Sigmoid colon (tissue), 6 donors: ENCODE measurements at regions not wholly inside any gene's neighbourhood (a gene's known extent, or its start where the extent isn't known, plus 50 kb on each side); places are given as distances from the start of the nearest gene placed in this dataset.
A peak's percentile ranks its signal among the peaks of the same experiment; 100 is the strongest.

Source experiments
- DNase-seq: peaks from one replicate; pipeline ENCODE4 v3.0.0-alpha.2; 2019
- H3K27ac ChIP-seq, 4 donors: fragments of 200-600 bp; sonication (generic); one replicate each; pipeline ENCODE4 v1.5.1; 2016 to 2019; ENCODE audit warnings: mild to moderate bottlenecking in 1 of 4
- H3K27me3 ChIP-seq, 3 donors: fragments of 200-600 bp; sonication (generic); one replicate each; pipeline ENCODE4 v1.5.1; 2019; ENCODE audit warnings: mild to moderate bottlenecking in 1 of 3
- H3K36me3 ChIP-seq, 4 donors: fragments of 200-600 bp; sonication (generic); one replicate each; pipeline ENCODE4 v1.5.1; 2016 to 2019
- H3K4me1 ChIP-seq, 4 donors: fragments of 200-600 bp; sonication (generic); one replicate each; pipeline ENCODE4 v1.5.1; 2017 to 2019
- H3K4me3 ChIP-seq, 4 donors: fragments of 200-600 bp; sonication (generic); one replicate each; pipeline ENCODE4 v1.5.1; 2017 to 2019; ENCODE audit warnings: mild to moderate bottlenecking in 2 of 4, moderate library complexity in 1 of 4
- H3K9me3 ChIP-seq, 4 donors: fragments of 200-600 bp in 3 of 4; sonication (generic) in 3 of 4; one replicate each; pipeline versions ENCODE4 v1.5.1 to v1.6.1; 2013 to 2019
- EP300 ChIP-seq, 4 donors: sonication (generic); formaldehyde crosslinking; IDR thresholded peaks; one replicate each; pipeline ENCODE4 v1.6.1; 2017; ENCODE audit warnings: antibody characterized with exemption in 4 of 4
- POLR2A ChIP-seq, 2 donors: fragments of 450-650 bp; IDR thresholded peaks; one replicate each; pipeline ENCODE4 v1.6.1; 2016; ENCODE audit warnings: antibody characterized with exemption in 2 of 2, mild to moderate bottlenecking in 2 of 2, moderate library complexity in 2 of 2
- POLR2AphosphoS5 ChIP-seq, 4 donors: sonication (generic); formaldehyde crosslinking; IDR thresholded peaks; one replicate each; pipeline ENCODE4 v1.6.1; 2017; ENCODE audit warnings: antibody characterized with exemption in 4 of 4
- WGBS, 2 donors: extraction: QIAGEN DNeasy Blood & Tissue Kit; methylation state at CpG; one replicate each; pipeline ENCODE4 v1.1.7; 2013; 5-methylcytosine and 5-hydroxymethylcytosine counted together
- intact Hi-C: fragments of 100-400 bp; cut with DNase I; formaldehyde crosslinking; loops from one replicate; pipeline ENCODE4 v1.15.1; 2023
- TF ChIP-seq, protein P1 (sequence below), 4 experiments: fragments of 450-650 bp in 3 of 4; fragments of 200-600 bp in 1 of 4; IDR thresholded peaks; one replicate each; pipeline ENCODE4 v1.5.1; 2016 to 2019; ENCODE audit warnings: antibody characterized with exemption in 4 of 4, mild to moderate bottlenecking in 3 of 4, moderate library complexity in 2 of 4
- donor health status: healthy with polysubstance abuse.
- donor health status: healthy.

DNA sequence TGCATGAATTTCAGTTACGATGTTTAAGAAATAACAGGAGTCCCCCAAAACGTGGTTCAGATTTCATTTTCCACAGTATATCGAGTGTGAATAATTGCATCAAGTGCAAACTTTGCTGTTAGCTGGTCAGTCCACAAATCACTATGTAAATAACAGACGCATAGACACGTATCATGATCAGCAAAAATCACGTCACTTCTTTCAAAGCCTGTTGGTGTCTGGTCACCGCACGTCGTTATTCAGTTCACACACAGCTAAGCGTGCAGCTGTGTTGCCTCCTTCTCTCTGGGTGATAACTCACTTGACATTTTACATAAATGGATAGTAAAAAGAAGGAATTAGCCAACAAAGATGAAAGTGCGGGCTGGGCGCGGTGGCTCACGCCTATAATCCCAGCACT lies 126.8 kb upstream of the MED13L start:
- no peak for DNase-seq
- TF ChIP-seq POLR2A (IDR thresholded peaks at IDR 0.05) (no peak), POLR2AphosphoS5 (IDR thresholded peaks at IDR 0.05) (no peak), EP300 (IDR thresholded peaks at IDR 0.05) (no peak)
- TF ChIP-seq, protein P1, sequence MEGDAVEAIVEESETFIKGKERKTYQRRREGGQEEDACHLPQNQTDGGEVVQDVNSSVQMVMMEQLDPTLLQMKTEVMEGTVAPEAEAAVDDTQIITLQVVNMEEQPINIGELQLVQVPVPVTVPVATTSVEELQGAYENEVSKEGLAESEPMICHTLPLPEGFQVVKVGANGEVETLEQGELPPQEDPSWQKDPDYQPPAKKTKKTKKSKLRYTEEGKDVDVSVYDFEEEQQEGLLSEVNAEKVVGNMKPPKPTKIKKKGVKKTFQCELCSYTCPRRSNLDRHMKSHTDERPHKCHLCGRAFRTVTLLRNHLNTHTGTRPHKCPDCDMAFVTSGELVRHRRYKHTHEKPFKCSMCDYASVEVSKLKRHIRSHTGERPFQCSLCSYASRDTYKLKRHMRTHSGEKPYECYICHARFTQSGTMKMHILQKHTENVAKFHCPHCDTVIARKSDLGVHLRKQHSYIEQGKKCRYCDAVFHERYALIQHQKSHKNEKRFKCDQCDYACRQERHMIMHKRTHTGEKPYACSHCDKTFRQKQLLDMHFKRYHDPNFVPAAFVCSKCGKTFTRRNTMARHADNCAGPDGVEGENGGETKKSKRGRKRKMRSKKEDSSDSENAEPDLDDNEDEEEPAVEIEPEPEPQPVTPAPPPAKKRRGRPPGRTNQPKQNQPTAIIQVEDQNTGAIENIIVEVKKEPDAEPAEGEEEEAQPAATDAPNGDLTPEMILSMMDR (IDR thresholded peaks at IDR 0.05): no peak
- Histone ChIP-seq H3K9me3 (no peaks in the 10 kb centered on the region), H3K27me3 (no peaks in the 10 kb centered on the region), H3K36me3 (no peaks in the 10 kb centered on the region), H3K27ac (no peak overlapping the region), H3K4me1 (peaks cover 0 to 11% (median 0%) of the 10 kb centered on the region in 4 donors), H3K4me3 (no peak overlapping the region)
- WGBS, 2 donors: 89 to 91% methylated on average over 14 of the region's 14 CpGs
- intact Hi-C loops: no loop called here

DNA sequence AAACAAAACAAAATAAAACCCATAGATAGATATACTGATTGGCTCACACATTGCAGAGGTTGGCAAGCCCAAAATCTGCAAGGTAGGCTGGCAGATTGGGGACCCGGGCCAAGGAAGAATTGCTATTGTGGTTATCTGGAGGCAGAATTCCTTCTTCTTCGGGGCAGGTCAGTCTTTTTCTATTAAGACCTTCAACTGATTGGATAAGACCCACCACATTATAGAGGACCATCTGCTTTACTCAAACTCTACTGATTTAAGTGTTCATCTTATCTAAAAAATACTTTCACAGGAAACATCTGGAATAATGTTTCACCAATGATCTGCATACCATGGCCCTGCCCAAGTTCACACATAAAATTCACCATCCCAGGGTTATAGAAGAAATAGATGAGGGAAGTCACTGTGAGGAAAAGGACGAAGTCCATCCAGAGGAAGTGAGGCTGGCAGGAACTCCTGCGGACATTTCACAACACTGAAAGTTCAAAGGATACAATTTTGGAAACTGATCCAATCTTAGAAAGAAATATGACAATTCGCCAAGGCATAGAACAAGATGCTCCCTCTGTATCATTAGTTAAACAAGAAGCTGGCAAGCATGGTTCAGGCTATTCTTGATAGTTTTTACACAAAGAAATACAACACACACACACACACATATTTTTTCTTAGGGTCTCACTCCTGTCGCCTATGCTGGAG lies 127.6 kb upstream of the MED13L start:
- WGBS, 2 donors: 66 to 82% methylated on average over 6 of the region's 6 CpGs
- Histone ChIP-seq H3K4me1 (peaks cover 0 to 16% (median 0%) of the 10 kb centered on the region in 4 donors), H3K27me3 (no peaks in the 10 kb centered on the region), H3K36me3 (no peaks in the 10 kb centered on the region), H3K27ac (no peak overlapping the region), H3K9me3 (no peaks in the 10 kb centered on the region), H3K4me3 (no peak overlapping the region)
- TF ChIP-seq POLR2A (IDR thresholded peaks at IDR 0.05) (no peak), EP300 (IDR thresholded peaks at IDR 0.05) (no peak), POLR2AphosphoS5 (IDR thresholded peaks at IDR 0.05) (peak in 2 of 4 donors; percentile 38 to 43)
- no peak for DNase-seq
- intact Hi-C loops: loop anchor here (5.0 kb wide), 1 partner anchor 128 kb away; the partner anchor contains the start of gene MED13L

DNA sequence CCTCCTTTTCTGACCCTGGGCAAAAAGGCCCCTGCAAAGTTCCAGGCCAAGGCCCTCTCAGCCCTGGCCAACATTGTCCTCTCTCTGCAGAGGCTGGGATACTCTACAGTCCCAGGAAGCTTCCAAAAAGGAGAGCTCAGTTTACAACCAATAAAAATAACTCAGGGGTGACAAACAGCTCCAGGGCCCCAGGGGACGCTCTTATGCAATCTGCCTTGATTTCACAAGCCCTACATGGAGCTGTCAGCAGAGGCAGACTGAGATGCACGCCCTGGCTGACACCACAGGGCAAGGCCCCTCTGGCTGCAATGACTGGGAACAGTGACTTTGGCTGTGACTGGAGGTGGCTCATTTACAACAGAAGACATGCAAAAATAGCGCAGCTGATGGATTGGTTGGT lies 129.0 kb upstream of the MED13L start:
- intact Hi-C loops: loop anchor here (5.0 kb wide), 1 partner anchor 129 kb away; the partner anchor contains the start of gene MED13L
- Histone ChIP-seq H3K9me3 (no peaks in the 10 kb centered on the region), H3K4me3 (no peak overlapping the region), H3K27ac (no peak overlapping the region), H3K4me1 (peaks cover 0 to 31% (median 8%) of the 10 kb centered on the region in 4 donors), H3K36me3 (no peaks in the 10 kb centered on the region), H3K27me3 (no peaks in the 10 kb centered on the region)
- 40 to 60% methylated on average over 3 of the region's 3 CpGs for WGBS, 2 donors
- peak; percentile 95 for DNase-seq
- TF ChIP-seq POLR2A (IDR thresholded peaks at IDR 0.05) (no peak), EP300 (IDR thresholded peaks at IDR 0.05) (peak in 2 of 4 donors; percentile 35 to 38), POLR2AphosphoS5 (IDR thresholded peaks at IDR 0.05) (peak; percentile 78 to 85 (median 80))
- TF ChIP-seq, protein P1 (IDR thresholded peaks at IDR 0.05): no peak

DNA sequence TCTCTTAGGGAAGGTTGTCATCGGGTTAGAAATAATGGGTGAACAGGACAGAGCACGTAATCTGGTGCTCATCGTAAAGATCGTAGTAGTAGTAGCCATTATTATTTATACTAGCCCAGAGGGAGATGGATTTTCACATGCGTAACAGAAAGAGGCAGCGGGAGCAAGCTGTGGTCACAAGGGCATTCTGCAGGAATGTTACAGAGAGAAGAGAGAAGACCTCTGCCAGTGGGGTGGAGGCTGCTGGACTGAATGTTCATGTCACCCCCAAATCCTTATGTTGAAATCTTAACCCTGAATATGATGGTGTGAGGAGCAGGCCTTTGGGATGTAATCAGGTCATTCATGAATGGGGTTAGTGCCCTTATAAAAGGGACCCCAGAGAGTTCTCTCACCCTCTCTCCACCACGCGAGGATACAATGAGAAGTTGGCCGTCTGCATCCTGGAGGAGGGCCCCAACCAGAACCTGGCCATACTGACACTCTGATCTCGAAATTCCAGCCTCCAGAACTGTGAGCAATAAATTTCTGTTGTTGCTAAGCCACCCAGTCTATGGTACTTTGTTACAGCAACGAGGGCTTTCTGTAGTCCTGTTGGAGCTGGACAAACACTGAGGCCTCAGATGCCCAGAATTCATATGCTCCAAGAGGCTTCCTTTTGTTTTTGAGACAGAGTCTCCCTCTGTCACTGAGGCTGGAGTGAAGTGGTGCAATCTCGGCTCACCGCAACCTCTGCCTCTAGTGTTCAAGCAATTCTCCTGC lies 131.2 kb upstream of the MED13L start:
- intact Hi-C loops: loop anchor here (5.0 kb wide), 1 partner anchor 131 kb away; the partner anchor contains the start of gene MED13L
- no peak overlapping the region for H3K4me3 ChIP-seq
- DNase-seq: no peak
- TF ChIP-seq POLR2A (IDR thresholded peaks at IDR 0.05): no peak
- TF ChIP-seq POLR2AphosphoS5 (IDR thresholded peaks at IDR 0.05): no peak
- TF ChIP-seq, protein P1 (IDR thresholded peaks at IDR 0.05): no peak
- TF ChIP-seq EP300 (IDR thresholded peaks at IDR 0.05): no peak
- no peaks in the 10 kb centered on the region for H3K9me3 ChIP-seq
- no peak overlapping the region for H3K27ac ChIP-seq
- peaks cover 0 to 38% (median 10%) of the 10 kb centered on the region in 4 donors for H3K4me1 ChIP-seq
- no peaks in the 10 kb centered on the region for H3K27me3 ChIP-seq
- 92% methylated on average over 13 of the region's 13 CpGs for WGBS, 2 donors
- H3K36me3 ChIP-seq: no peaks in the 10 kb centered on the region

DNA sequence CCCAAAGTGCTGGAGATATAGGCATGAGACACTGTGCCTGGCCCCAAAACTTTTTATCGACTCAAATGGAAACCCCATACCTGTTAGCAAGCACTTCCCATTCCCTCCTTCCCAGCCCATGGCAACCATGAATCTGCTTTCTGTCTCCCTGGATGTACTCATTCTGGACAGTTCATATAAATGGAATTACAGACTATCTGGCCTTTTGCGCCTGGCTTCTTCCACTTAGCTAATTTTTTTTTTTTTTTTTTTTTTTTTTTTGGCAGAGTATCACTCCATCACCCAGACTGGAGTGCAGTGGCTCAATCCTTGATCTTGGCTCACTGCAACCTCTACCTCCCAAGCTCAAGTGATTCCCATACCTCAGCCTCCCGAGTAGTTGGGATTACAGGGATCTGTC lies 134.5 kb upstream of the MED13L start:
- Histone ChIP-seq H3K27ac (peak overlapping the region in 3 of 4 donors; percentile 50 to 70 (median 54)), H3K27me3 (no peaks in the 10 kb centered on the region), H3K4me1 (peaks cover 0 to 27% (median 10%) of the 10 kb centered on the region in 4 donors), H3K4me3 (no peak overlapping the region), H3K9me3 (no peaks in the 10 kb centered on the region), H3K36me3 (no peaks in the 10 kb centered on the region)
- intact Hi-C loops: no loop called here
- DNase-seq: no peak
- TF ChIP-seq POLR2AphosphoS5 (IDR thresholded peaks at IDR 0.05) (peak in 3 of 4 donors; percentile 59 to 68 (median 63)), POLR2A (IDR thresholded peaks at IDR 0.05) (no peak)
- WGBS, 2 donors: 88 to 91% methylated on average over 3 of the region's 3 CpGs
